GM23338 (cell line): ENCODE measurements at regions not wholly inside any gene's neighbourhood (a gene's known extent, or its start where the extent isn't known, plus 50 kb on each side); places are given as distances from the start of the nearest gene placed in this dataset.

Source experiments
- ATAC-seq: fragments of 200-7000 bp; cut with Tn5 transposase; 3 replicates; pipeline ENCODE4 v1.9.1; 2020
- DNase-seq: peaks from one replicate; pipeline ENCODE4 v3.0.0-alpha.2; 2015; ENCODE audit warnings: low spot score
- H2AFZ ChIP-seq: fragments of 200-600 bp; sonication (generic); 2 replicates; pipeline ENCODE4 v1.8.0; 2016; ENCODE audit warnings: antibody characterized with exemption, mild to moderate bottlenecking, moderate library complexity
- H3F3A ChIP-seq: fragments of 200-600 bp; sonication (generic); replicated peaks from 2 replicates; pipeline ENCODE4 v1.8.0; 2017; ENCODE audit warnings: antibody characterized with exemption, mixed run types, low read depth
- H3K27ac ChIP-seq: fragments of 200-600 bp; sonication (generic); 2 replicates; pipeline ENCODE4 v1.6.1; 2016; ENCODE audit warnings: low read depth
- H3K27me3 ChIP-seq: fragments of 200-600 bp; sonication (generic); 2 replicates; pipeline ENCODE4 v1.8.0; 2016; ENCODE audit warnings: mild to moderate bottlenecking, mixed run types, moderate library complexity; ENCODE audit not compliant: insufficient read depth
- H3K36me3 ChIP-seq: fragments of 200-600 bp; sonication (generic); 2 replicates; pipeline ENCODE4 v1.8.0; 2016; ENCODE audit warnings: mild to moderate bottlenecking; ENCODE audit not compliant: insufficient read depth
- H3K4me1 ChIP-seq: fragments of 200-600 bp; sonication (generic); 2 replicates; pipeline ENCODE4 v1.8.0; 2016; ENCODE audit warnings: mild to moderate bottlenecking, moderate library complexity; ENCODE audit not compliant: insufficient read depth
- H3K4me2 ChIP-seq: fragments of 200-600 bp; sonication (generic); 2 replicates; pipeline ENCODE4 v1.7.1; 2017; ENCODE audit warnings: mixed run types
- H3K4me3 ChIP-seq: fragments of 200-600 bp; sonication (generic); 2 replicates; pipeline ENCODE4 v1.6.1; 2016; ENCODE audit warnings: mixed run types
- H3K79me2 ChIP-seq: fragments of 200-600 bp; sonication (generic); replicated peaks from 2 replicates; pipeline ENCODE4 v1.8.0; 2017; ENCODE audit warnings: mild to moderate bottlenecking; ENCODE audit not compliant: insufficient read depth
- H3K9me2 ChIP-seq: fragments of 200-600 bp; sonication (generic); 2 replicates; pipeline ENCODE4 v1.8.0; 2017; ENCODE audit not compliant: insufficient read depth
- H4K20me1 ChIP-seq: fragments of 200-600 bp; sonication (generic); replicated peaks from 2 replicates; pipeline ENCODE4 v1.8.0; 2017; ENCODE audit warnings: mild to moderate bottlenecking; ENCODE audit not compliant: insufficient read depth
- H3K27ac Mint-ChIP-seq: 2 replicates; pipeline ENCODE4 v1.8.0; 2020; ENCODE audit warnings: inconsistent platforms, mild to moderate bottlenecking, moderate library complexity, mixed read lengths
- H3K27me3 Mint-ChIP-seq: 3 replicates; pipeline ENCODE4 v1.8.0; 2022; ENCODE audit warnings: low read depth, mild to moderate bottlenecking, moderate library complexity, mixed read lengths, inconsistent platforms; ENCODE audit not compliant: insufficient read depth, poor library complexity
- H3K36me3 Mint-ChIP-seq: 3 replicates; pipeline ENCODE4 v1.8.0; 2021; ENCODE audit warnings: low read depth, mild to moderate bottlenecking, inconsistent platforms, moderate library complexity, mixed read lengths
- H3K4me1 Mint-ChIP-seq: 3 replicates; pipeline ENCODE4 v1.8.0; 2020; ENCODE audit warnings: mild to moderate bottlenecking, inconsistent platforms, mixed read lengths
- H3K4me3 Mint-ChIP-seq: 3 replicates; pipeline ENCODE4 v1.8.0; 2021; ENCODE audit warnings: moderate library complexity, mild to moderate bottlenecking, inconsistent platforms, mixed read lengths
- H3K9me3 Mint-ChIP-seq: 3 replicates; pipeline ENCODE4 v1.8.0; 2020; ENCODE audit warnings: moderate library complexity, mild to moderate bottlenecking, inconsistent platforms, mixed read lengths
- CREB1 ChIP-seq: fragments of 250-450 bp; sonication (Bioruptor Pico); IDR thresholded peaks from 2 replicates; pipeline ENCODE4 v1.5.0; 2020; ENCODE audit warnings: low read depth, mild to moderate bottlenecking, moderate library complexity
- CTCF ChIP-seq, 2 experiments: fragments of 200-600 bp in 1 of 2; sonication (generic) in 1 of 2; conservative IDR thresholded peaks; 2 replicates each; pipeline versions ENCODE4 v1.5.1 to v1.6.1; 2016 to 2017; ENCODE audit warnings: antibody characterized with exemption in 2 of 2, low read depth in 2 of 2, mild to moderate bottlenecking in 2 of 2, moderate library complexity in 1 of 2
- ETS1 ChIP-seq: IDR thresholded peaks from 2 replicates; pipeline ENCODE4 v1.6.1; 2016; ENCODE audit warnings: antibody characterized with exemption
- EZH2 ChIP-seq: fragments of 200-600 bp; sonication (generic); IDR thresholded peaks from one replicate; pipeline ENCODE4 v1.8.0; 2017; ENCODE audit warnings: antibody characterized with exemption, mild to moderate bottlenecking, low read depth; ENCODE audit not compliant: unreplicated experiment
- EZH2phosphoT487 ChIP-seq: fragments of 200-600 bp; sonication (generic); IDR thresholded peaks from one replicate; pipeline ENCODE4 v1.8.1; 2018; ENCODE audit warnings: antibody characterized with exemption; ENCODE audit not compliant: unreplicated experiment
- JUNB ChIP-seq: IDR thresholded peaks from one replicate; pipeline ENCODE4 v1.6.1; 2016; ENCODE audit warnings: antibody characterized with exemption; ENCODE audit not compliant: unreplicated experiment
- NANOG ChIP-seq: IDR thresholded peaks from 2 replicates; pipeline ENCODE4 v1.6.1; 2016; ENCODE audit warnings: antibody characterized with exemption, borderline replicate concordance
- POLR2AphosphoS5 ChIP-seq: IDR thresholded peaks from 2 replicates; pipeline ENCODE4 v1.6.1; 2016; ENCODE audit warnings: antibody characterized with exemption, low read depth
- ZNF114 ChIP-seq: fragments of 250-450 bp; sonication (Bioruptor Pico); IDR thresholded peaks from 2 replicates; pipeline ENCODE4 v1.5.0; 2020; ENCODE audit warnings: mild to moderate bottlenecking, moderate library complexity
- ZNF331 ChIP-seq: fragments of 250-450 bp; sonication (Bioruptor Pico); IDR thresholded peaks from 2 replicates; pipeline ENCODE4 v1.5.0; 2020; ENCODE audit warnings: low read depth, mild to moderate bottlenecking, moderate library complexity
- ZNF462 ChIP-seq: fragments of 250-450 bp; sonication (Bioruptor Pico); IDR thresholded peaks from 2 replicates; pipeline ENCODE4 v1.5.0; 2020; ENCODE audit warnings: mild to moderate bottlenecking, moderate library complexity

GRCh38 chr12:84706374-84706773 lies 206.2 kb downstream of the SLC6A15 start:
- Mint-ChIP-seq H3K9me3 (no peaks in the 10 kb centered on the region), H3K27ac (0 out of 2 replicates have a peak overlapping the region, but pooled peaks have one; percentile 9), H3K4me3 (no peak overlapping the region), H3K36me3 (no peaks in the 10 kb centered on the region), H3K27me3 (no peaks in the 10 kb centered on the region), H3K4me1 (peaks cover 21% of the 10 kb centered on the region)
- H3K4me2 ChIP-seq, result no peak overlapping the region
- ATAC-seq (no peak), DNase-seq (no peak)
- no peak overlapping the region for H3K27ac ChIP-seq
- H3K4me3 ChIP-seq, result no peak overlapping the region
- no peaks in the 10 kb centered on the region for H4K20me1 ChIP-seq
- no peaks in the 10 kb centered on the region for H3K9me2 ChIP-seq
- no peaks in the 10 kb centered on the region for H3K79me2 ChIP-seq
- peaks cover 21% of the 10 kb centered on the region; the same call in 1 of the 2 replicates for H3K4me1 ChIP-seq
- H3K36me3 ChIP-seq, result no peaks in the 10 kb centered on the region
- H3K27me3 ChIP-seq, result no peaks in the 10 kb centered on the region
- H2AFZ ChIP-seq, result no peak overlapping the region; the same call in 1 of the 2 replicates
- H3F3A ChIP-seq, result no peaks in the 10 kb centered on the region
- TF ChIP-seq POLR2AphosphoS5, result no peak
- TF ChIP-seq ZNF331 (CRISPR knock-in tag), result no peak
- TF ChIP-seq ZNF462 (CRISPR knock-in tag), result no peak
- no peak for TF ChIP-seq EZH2
- no peak for TF ChIP-seq NANOG
- TF ChIP-seq ZNF114 (CRISPR knock-in tag), result no peak
- no peak for TF ChIP-seq CTCF (conservative IDR thresholded peaks at IDR 0.05; ENCODE audit: low read depth in 2 of 2)
- no peak for TF ChIP-seq CREB1
- no peak for TF ChIP-seq ETS1
- TF ChIP-seq EZH2phosphoT487, result no peak
- TF ChIP-seq JUNB, result no peak
